ENCODE measurements at regions not wholly inside any gene's neighbourhood (a gene's known extent, or its start where the extent isn't known, plus 50 kb on each side); places are given as distances from the start of the nearest gene placed in this dataset.

DNA sequence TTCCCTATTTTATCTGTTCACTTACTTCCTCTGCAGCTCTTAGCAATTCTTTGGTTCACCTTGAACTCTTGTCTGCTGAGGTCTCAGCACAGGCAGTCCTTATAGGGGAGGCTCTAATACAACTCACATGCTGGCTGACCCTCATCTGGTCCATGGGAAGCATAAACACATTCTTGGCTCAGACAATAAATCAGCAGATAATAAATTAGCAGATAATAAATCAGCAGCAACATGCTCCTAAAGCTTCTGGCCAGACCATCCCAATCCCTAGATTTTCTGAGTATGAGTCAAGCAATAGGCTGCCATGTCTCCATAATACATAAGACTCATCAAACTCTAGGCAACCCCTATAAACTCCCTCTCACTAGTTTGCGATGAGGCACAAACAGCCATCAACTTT, 208.6 kb upstream of the STEAP4 start:
- Histone ChIP-seq H3K9ac (ENCODE audit: low read depth, low read length) (no peak overlapping the region), H3K27me3 (ENCODE audit: insufficient read depth, low read length, poor library complexity) (peaks cover 1% of the 10 kb centered on the region), H3K9me3 (ENCODE audit: insufficient read depth, low read length, severe bottlenecking) (no peaks in the 10 kb centered on the region), H3K36me3 (ENCODE audit: insufficient read depth, low read length) (no peaks in the 10 kb centered on the region), H3K4me1 (ENCODE audit: insufficient read depth, low read length) (no peaks in the 10 kb centered on the region), H3K4me2 (ENCODE audit: insufficient read depth, low read length) (no peak overlapping the region), H4K20me1 (ENCODE audit: insufficient read depth, low read length) (no peaks in the 10 kb centered on the region), H3K4me3 (ENCODE audit: low read depth in 1 of 2, low read length in 2 of 2) (no peak overlapping the region), H3K79me2 (ENCODE audit: insufficient read depth, low read length) (no peaks in the 10 kb centered on the region), H3K27ac (ENCODE audit: low read length) (no peak overlapping the region), H2AFZ (ENCODE audit: low read depth, low read length) (no peak overlapping the region)
- DNase-seq, result no peak
- ATAC-seq (ENCODE audit: insufficient read depth, low read depth), result no peak
- TF ChIP-seq EZH2 (IDR thresholded peaks at IDR 0.05; ENCODE audit: borderline replicate concordance, low read depth, low read length, severe bottlenecking), result no peak
- TF ChIP-seq, protein P1, sequence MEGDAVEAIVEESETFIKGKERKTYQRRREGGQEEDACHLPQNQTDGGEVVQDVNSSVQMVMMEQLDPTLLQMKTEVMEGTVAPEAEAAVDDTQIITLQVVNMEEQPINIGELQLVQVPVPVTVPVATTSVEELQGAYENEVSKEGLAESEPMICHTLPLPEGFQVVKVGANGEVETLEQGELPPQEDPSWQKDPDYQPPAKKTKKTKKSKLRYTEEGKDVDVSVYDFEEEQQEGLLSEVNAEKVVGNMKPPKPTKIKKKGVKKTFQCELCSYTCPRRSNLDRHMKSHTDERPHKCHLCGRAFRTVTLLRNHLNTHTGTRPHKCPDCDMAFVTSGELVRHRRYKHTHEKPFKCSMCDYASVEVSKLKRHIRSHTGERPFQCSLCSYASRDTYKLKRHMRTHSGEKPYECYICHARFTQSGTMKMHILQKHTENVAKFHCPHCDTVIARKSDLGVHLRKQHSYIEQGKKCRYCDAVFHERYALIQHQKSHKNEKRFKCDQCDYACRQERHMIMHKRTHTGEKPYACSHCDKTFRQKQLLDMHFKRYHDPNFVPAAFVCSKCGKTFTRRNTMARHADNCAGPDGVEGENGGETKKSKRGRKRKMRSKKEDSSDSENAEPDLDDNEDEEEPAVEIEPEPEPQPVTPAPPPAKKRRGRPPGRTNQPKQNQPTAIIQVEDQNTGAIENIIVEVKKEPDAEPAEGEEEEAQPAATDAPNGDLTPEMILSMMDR (IDR thresholded peaks at IDR 0.05; ENCODE audit: borderline replicate concordance, extremely low read depth, low read length, poor library complexity, severe bottlenecking), result no peak

DNA sequence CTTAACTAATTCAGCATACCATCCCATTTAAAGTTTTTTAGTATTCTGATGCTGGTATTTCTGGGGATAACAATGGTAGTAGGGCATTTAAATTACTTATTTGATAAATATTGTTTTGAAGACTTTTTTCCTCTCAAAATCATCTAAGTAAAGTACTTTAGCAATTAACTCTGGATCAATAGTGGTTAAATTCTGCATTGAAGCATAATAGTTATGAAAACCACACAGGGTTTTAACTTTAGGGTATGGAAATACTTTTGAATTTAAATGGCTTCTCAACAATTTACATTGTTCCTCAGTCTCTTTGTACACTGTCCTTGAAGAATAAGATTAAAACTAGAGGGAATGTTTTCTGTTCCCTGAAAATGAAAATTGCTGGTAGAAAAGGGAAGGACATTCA, 202.6 kb upstream of the STEAP4 start:
- no peak overlapping the region for H2AFZ ChIP-seq (ENCODE audit: low read depth, low read length)
- no peak overlapping the region for H3K9ac ChIP-seq (ENCODE audit: low read depth, low read length)
- no peaks in the 10 kb centered on the region for H3K79me2 ChIP-seq (ENCODE audit: insufficient read depth, low read length)
- H3K4me3 ChIP-seq (ENCODE audit: low read depth in 1 of 2, low read length in 2 of 2), result no peak overlapping the region
- peaks cover 2% of the 10 kb centered on the region for H3K27me3 ChIP-seq (ENCODE audit: insufficient read depth, low read length, poor library complexity)
- no peak for TF ChIP-seq EZH2 (IDR thresholded peaks at IDR 0.05; ENCODE audit: borderline replicate concordance, low read depth, low read length, severe bottlenecking)
- H3K9me3 ChIP-seq (ENCODE audit: insufficient read depth, low read length, severe bottlenecking), result no peaks in the 10 kb centered on the region
- H3K4me1 ChIP-seq (ENCODE audit: insufficient read depth, low read length), result no peaks in the 10 kb centered on the region
- H4K20me1 ChIP-seq (ENCODE audit: insufficient read depth, low read length), result no peaks in the 10 kb centered on the region
- H3K36me3 ChIP-seq (ENCODE audit: insufficient read depth, low read length), result no peaks in the 10 kb centered on the region
- DNase-seq (no peak), ATAC-seq (ENCODE audit: insufficient read depth, low read depth) (no peak)
- no peak overlapping the region for H3K27ac ChIP-seq (ENCODE audit: low read length)
- H3K4me2 ChIP-seq (ENCODE audit: insufficient read depth, low read length), result no peak overlapping the region

DNA sequence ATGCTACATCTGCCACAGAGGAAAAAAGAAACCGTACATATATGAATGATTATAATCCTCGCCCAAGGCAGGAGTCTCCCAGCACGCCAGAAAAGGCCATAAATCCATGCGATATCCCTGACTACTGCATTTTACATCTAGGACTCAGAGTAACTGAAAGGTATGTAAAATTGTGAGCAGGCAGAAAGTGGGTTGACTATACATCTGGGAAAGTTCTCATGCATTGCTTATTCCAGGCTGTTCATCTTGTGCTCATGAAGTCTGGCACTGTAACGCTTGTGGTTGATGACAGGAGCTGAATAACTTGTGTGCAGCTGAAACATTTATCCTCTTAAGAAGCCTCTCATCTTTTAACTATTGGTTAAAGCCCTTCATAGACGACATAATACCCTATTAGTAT, 193.4 kb upstream of the STEAP4 start:
- Histone ChIP-seq H3K36me3 (ENCODE audit: insufficient read depth, low read length) (no peaks in the 10 kb centered on the region), H3K4me1 (ENCODE audit: insufficient read depth, low read length) (no peaks in the 10 kb centered on the region), H3K9ac (ENCODE audit: low read depth, low read length) (no peak overlapping the region), H2AFZ (ENCODE audit: low read depth, low read length) (no peak overlapping the region), H3K4me2 (ENCODE audit: insufficient read depth, low read length) (no peak overlapping the region), H3K79me2 (ENCODE audit: insufficient read depth, low read length) (no peaks in the 10 kb centered on the region), H3K27ac (ENCODE audit: low read length) (no peak overlapping the region), H3K27me3 (ENCODE audit: insufficient read depth, low read length, poor library complexity) (no peaks in the 10 kb centered on the region), H3K4me3 (ENCODE audit: low read depth in 1 of 2, low read length in 2 of 2) (no peak overlapping the region), H3K9me3 (ENCODE audit: insufficient read depth, low read length, severe bottlenecking) (no peaks in the 10 kb centered on the region), H4K20me1 (ENCODE audit: insufficient read depth, low read length) (no peaks in the 10 kb centered on the region)
- no peak for DNase-seq
- TF ChIP-seq, protein P1 (IDR thresholded peaks at IDR 0.05; ENCODE audit: borderline replicate concordance, extremely low read depth, low read length, poor library complexity, severe bottlenecking), result no peak
- no peak for TF ChIP-seq EZH2 (IDR thresholded peaks at IDR 0.05; ENCODE audit: borderline replicate concordance, low read depth, low read length, severe bottlenecking)
- no peak for ATAC-seq (ENCODE audit: insufficient read depth, low read depth)

DNA sequence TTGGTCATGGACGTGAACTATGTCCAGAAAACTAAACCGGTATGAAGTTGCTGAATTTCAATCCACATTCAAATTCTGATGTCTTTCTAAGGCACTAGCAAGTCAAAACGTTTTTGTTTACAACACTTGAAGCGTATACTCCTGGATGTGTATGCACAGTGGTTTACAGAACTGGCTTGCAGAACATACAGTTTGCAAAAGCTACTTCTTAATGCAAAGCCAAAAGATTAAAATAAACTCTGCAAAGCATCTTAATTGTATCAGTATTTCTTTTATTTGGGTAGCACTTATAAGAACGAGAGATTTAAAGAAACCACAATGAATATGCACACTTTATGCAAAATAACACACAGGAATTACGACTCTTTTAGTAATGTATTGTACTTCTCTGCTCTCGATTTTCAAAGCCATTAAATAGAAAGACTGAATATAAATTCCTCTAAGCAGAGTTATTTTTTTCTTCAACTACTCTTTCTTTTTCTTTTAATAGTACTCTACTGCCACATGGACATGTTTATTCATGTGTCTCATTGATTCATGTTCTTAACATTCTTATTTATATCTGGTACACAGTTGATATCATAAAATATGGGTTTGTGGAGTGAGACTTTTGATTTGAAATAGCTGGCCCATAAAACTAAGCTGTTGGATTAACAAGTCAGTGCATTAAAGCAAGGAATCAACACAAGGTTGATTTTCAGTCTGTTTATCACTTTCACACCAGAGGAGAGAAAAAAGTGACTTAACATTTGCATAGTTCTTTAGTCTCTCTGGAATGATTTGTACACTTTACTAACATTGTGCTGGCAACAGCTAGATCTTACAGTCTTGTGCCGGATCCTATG, 189.4 kb upstream of the STEAP4 start:
- H4K20me1 ChIP-seq (ENCODE audit: insufficient read depth, low read length), result no peaks in the 10 kb centered on the region

More for the DNA sequence above, 189.4 kb upstream of the STEAP4 start:
- H3K4me3 ChIP-seq (ENCODE audit: low read depth in 1 of 2, low read length in 2 of 2), result no peak overlapping the region
- no peak for ATAC-seq (ENCODE audit: insufficient read depth, low read depth)
- H3K9ac ChIP-seq (ENCODE audit: low read depth, low read length), result no peak overlapping the region
- TF ChIP-seq, protein P1 (IDR thresholded peaks at IDR 0.05; ENCODE audit: borderline replicate concordance, extremely low read depth, low read length, poor library complexity, severe bottlenecking), result no peak
- no peak for TF ChIP-seq EZH2 (IDR thresholded peaks at IDR 0.05; ENCODE audit: borderline replicate concordance, low read depth, low read length, severe bottlenecking)
- H3K27me3 ChIP-seq (ENCODE audit: insufficient read depth, low read length, poor library complexity), result peaks cover 4% of the 10 kb centered on the region
- H3K9me3 ChIP-seq (ENCODE audit: insufficient read depth, low read length, severe bottlenecking), result no peaks in the 10 kb centered on the region
- H2AFZ ChIP-seq (ENCODE audit: low read depth, low read length), result no peak overlapping the region
- H3K4me1 ChIP-seq (ENCODE audit: insufficient read depth, low read length), result no peaks in the 10 kb centered on the region
- H3K4me2 ChIP-seq (ENCODE audit: insufficient read depth, low read length), result no peak overlapping the region
- DNase-seq, result no peak
- H3K36me3 ChIP-seq (ENCODE audit: insufficient read depth, low read length), result no peaks in the 10 kb centered on the region
- no peak overlapping the region for H3K27ac ChIP-seq (ENCODE audit: low read length)
- H3K79me2 ChIP-seq (ENCODE audit: insufficient read depth, low read length), result no peaks in the 10 kb centered on the region

Measured in DND-41 (cell line).